GM21515 (cell line): ENCODE measurements at regions not wholly inside any gene's neighbourhood (a gene's known extent, or its start where the extent isn't known, plus 50 kb on each side); places are given as distances from the start of the nearest gene placed in this dataset.

Experiments
- ATAC-seq: cut with Tn5 transposase; IDR thresholded peaks from one replicate; pipeline ENCODE4 v1.9.1; 2021; ENCODE audit not compliant: unreplicated experiment

GRCh38 chr6:147755999-147756398, 247.5 kb downstream of the SAMD5 start:
- no peak for ATAC-seq

- ATAC-seq: no peak
These were observed 248.4 kb downstream of the SAMD5 start for GRCh38 chr6:147756891-147757290.

- ATAC-seq: no peak
These were observed 248.8 kb downstream of the SAMD5 start for GRCh38 chr6:147757291-147757690.

GRCh38 chr6:147758303-147758702, 249.8 kb downstream of the SAMD5 start:
- no peak for ATAC-seq

GRCh38 chr6:147759093-147759492, 250.6 kb downstream of the SAMD5 start:
- ATAC-seq: no peak

- no peak for ATAC-seq
These were observed 251.0 kb downstream of the SAMD5 start for GRCh38 chr6:147759536-147759935.

GRCh38 chr6:147765541-147765940, 257.1 kb downstream of the SAMD5 start:
- ATAC-seq: no peak

GRCh38 chr6:147768969-147769368, 260.5 kb downstream of the SAMD5 start:
- no peak for ATAC-seq

- ATAC-seq: no peak
These were observed 261.1 kb downstream of the SAMD5 start for GRCh38 chr6:147769496-147770087.

GRCh38 chr6:147770221-147770620, 261.7 kb downstream of the SAMD5 start:
- no peak for ATAC-seq

- ATAC-seq: no peak
These were observed 264.2 kb downstream of the SAMD5 start for GRCh38 chr6:147772724-147773123.

- ATAC-seq: no peak
These were observed 266.4 kb downstream of the SAMD5 start for GRCh38 chr6:147774856-147775255.

- ATAC-seq: no peak
These were observed 268.2 kb downstream of the SAMD5 start for GRCh38 chr6:147776631-147777213.

GRCh38 chr6:147779624-147780023, 271.1 kb downstream of the SAMD5 start:
- no peak for ATAC-seq

GRCh38 chr6:147782302-147782701, 273.8 kb downstream of the SAMD5 start:
- no peak for ATAC-seq

GRCh38 chr6:147784371-147784770, 275.9 kb downstream of the SAMD5 start:
- no peak for ATAC-seq

GRCh38 chr6:147787417-147787816, 278.9 kb downstream of the SAMD5 start:
- no peak for ATAC-seq

- ATAC-seq: no peak
These were observed 281.0 kb downstream of the SAMD5 start for GRCh38 chr6:147789430-147789947.

GRCh38 chr6:147793871-147794643, 285.6 kb downstream of the SAMD5 start:
- ATAC-seq: no peak

- ATAC-seq: no peak
These were observed 294.0 kb downstream of the SAMD5 start for GRCh38 chr6:147802459-147802858.

- no peak for ATAC-seq
These were observed 296.7 kb downstream of the SAMD5 start for GRCh38 chr6:147805155-147805554.

GRCh38 chr6:147806697-147807096, 298.2 kb downstream of the SAMD5 start:
- no peak for ATAC-seq
